ENCODE measurements at regions not wholly inside any gene's neighbourhood (a gene's known extent, or its start where the extent isn't known, plus 50 kb on each side); places are given as distances from the start of the nearest gene placed in this dataset.
A peak's percentile ranks its signal among the peaks of the same experiment; 100 is the strongest.

GRCh38 chr6:14258695-14259593, 141.4 kb downstream of the CD83 start:
- no peak for DNase-seq

- no peak for DNase-seq
Measured at GRCh38 chr6:14259594-14260152, 142.1 kb downstream of the CD83 start.

DNA sequence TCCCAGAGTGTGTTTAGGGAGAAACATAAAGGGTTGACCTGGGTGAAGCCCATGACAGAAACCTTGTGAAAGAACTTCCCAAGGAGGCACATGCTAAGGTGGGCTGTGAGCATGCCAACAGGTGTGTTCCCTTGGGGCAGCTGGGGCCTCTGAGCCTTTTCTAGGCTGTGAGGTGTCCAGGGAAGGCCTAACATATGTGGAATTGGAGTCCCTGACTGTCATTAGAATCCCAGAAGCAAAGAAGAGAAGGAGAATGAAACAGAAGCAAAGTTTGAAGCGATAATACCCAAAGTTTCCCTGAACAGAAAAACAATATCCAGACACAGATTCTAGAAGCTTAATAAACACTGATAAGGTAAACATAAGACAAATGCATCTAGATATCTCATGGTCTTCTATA, 143.3 kb downstream of the CD83 start:
- DNase-seq: no peak

DNA sequence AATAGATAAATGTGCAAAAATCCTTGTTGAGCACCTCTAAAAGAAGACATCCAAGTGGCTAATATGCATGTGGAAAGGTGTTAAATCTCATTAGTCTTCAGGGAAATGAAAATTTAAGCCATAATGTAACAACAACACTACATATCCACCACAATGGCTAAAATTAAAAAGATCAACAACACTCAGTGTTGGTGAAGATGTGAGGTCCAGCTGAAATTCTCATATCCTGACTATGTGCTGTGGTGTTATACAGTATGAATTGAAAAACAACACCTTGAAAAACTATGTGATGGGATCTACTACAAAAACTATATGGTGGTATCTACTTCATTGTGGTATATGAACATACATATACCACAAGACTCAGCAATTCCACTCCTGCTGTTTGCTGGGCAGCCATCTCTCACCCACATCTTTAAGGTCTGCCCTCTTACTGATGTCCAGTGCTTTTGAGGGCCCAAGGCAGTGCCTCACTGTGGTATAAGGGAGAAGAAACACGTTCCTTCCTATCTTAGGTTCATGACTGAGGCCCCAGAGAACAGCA, 146.4 kb downstream of the CD83 start:
- DNase-seq: no peak

- DNase-seq: no peak
Measured at GRCh38 chr6:14265049-14266021, 147.8 kb downstream of the CD83 start.

DNA sequence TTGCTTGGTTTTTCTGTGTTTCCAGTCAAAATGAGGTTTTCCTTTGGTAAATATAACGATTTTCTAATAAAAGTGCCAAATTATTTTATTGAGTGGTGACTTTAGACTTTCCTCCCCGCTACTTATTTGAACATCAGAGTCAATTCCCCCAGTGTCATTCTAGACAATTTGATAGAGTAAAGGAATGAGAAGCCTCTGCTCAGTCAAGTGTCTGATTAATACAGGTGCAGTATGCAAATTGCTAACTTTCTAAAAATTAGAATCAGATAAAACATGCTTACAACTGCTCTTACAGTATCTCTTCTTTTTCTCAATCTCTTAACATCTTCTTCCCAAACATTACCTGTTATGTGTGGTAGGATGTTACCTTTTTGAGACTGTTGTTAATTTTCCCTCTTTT, 148.7 kb downstream of the CD83 start:
- DNase-seq: no peak

GRCh38 chr6:14267885-14268660, 150.5 kb downstream of the CD83 start:
- DNase-seq: no peak

- no peak for DNase-seq
Measured at GRCh38 chr6:14269436-14269835, 151.9 kb downstream of the CD83 start.

GRCh38 chr6:14270142-14270893, 152.7 kb downstream of the CD83 start:
- DNase-seq: no peak

- DNase-seq: peak; percentile 65
Measured at GRCh38 chr6:14270925-14271788, 153.6 kb downstream of the CD83 start.

DNA sequence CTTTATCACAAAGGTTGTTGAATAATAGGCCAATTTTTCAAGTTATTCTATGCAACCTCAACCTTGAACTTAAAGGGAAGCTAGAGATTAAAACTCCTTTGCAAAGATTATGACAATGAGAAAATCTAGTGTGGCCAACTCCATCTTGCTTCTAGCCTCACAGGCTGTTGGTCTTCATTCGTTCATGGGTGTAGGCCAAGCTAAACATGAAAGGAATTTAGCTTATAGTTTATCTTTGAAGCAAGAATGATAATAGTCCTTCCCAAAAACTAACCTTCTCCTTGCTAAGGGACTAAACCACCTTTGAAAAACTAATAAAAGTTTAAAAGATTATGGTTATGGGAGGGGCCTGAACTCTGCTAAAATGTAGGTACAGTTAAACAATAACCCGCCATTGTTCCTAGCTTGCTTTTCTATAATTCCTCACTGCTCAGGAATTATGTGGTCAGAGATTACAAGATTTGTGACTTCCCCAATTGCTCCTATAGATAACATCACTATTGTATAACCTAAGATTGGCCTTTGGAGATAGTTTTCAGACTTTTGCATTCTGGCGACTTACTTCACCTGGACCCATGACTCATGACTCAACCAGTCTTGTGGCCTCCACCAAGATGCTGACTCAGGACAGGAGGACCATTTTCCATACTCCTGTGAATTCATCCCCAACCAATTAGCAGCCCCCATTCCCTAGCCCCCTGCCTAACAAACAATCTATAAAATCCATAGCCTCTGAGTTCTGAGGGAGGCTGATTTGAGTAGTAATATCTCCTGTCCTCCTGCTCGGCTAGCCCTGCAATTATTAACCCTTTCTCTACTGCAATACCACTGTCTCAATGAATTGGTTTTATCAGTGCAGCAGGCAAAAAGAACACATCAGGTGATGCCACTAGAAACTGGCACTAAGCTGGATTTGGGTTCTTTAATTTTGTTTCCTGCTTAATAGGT, 154.5 kb downstream of the CD83 start:
- DNase-seq: no peak

DNA sequence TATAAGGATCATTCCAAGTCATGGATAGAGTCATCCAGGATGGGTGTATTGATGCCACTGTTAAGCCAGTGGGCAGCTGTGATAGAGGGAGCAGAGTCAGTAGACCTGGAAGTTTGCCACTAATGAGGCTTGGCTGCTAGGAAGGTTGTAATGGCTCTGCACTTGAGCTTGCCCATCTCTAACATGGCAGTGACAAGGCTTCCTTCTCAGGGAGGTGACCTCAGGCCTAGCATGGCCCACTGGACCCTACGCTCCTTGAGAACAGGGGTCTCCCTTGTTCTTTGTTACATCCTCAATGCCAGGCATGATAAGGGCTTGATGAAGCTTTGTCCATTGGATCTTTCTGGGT, 155.1 kb downstream of the CD83 start:
- no peak for DNase-seq

DNA sequence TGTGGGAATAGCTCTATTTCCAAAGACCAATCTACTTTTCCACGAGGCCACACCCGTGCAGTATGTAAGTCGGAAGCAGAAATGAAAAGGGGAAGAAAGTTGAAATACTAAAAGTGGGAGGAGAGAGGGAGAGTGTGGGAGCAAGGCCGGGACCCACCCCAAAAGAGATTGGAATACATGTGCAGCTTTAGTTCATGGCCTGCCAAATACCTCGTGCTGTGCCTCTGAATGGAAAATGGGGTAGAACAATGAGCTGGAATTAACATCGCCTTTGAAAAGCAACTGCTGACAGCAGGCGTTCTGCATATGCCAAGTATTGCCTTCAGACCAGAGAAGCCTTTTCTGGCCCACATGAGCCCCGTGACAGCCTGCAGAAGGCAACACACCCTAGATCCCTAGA, 155.6 kb downstream of the CD83 start:
- no peak for DNase-seq

DNA sequence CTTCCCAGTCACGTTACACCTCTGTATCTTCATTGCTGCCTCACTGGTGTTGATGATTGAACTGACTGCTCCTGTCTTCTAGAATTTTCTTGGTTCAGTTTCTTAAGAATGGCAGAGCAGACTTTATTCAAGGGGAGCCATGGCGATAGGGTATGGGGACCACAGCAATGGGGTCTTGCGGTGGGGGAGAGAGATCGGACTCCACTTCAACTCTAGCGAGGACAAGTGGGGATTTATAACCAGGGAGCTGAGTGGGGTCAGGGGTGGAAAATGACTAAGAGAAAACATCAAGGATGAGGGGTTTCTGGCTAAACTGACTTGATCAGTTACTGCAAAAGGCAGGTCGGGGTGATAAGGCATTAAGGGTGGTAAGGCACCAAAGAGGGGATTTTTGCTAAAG, 156.4 kb downstream of the CD83 start:
- no peak for DNase-seq

DNA sequence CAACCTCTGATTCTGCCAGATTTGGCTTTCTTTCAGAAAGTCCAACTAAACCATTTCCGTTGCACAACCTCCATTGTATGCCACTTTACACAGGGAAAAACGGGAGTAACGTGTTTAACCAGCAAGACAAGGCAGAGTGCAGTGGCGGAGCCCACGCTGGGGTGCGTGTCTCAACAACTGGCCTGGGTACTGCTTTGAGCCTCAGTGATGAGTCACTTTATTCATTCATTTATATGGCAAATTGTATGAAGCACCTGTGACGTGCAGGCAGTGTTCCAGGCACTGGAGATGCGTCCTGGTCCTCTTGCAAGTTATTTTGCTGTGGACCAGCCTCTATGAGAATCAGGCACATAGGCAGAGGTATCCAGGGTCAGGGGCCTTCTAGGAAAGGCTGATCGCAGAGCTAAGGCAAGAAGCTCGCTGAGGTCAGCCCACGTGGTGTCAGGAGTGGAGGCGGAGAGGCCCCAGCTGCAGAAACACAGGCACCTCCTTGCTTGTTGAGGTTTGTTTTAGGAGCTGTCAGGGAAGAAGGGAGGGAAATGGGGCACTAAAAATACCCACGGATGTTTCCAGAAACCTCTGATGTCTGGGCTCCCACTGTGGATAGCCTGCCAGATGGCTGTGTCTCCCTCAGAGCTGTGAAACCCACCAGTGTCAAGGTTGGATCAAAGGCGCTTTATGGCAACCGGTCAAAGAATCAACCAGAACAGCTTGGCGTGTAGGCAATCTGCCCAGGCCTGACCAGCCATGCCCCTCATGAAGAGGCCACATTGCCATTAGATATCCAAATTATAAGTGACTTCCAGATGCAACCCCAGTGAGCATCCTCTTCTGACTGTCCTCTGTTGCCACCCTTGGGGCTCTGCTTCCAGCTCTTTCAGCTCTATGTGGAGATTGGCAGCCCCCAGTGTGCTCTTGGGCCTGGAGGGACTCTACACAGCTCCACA, 157.2 kb downstream of the CD83 start:
- no peak for DNase-seq

DNA sequence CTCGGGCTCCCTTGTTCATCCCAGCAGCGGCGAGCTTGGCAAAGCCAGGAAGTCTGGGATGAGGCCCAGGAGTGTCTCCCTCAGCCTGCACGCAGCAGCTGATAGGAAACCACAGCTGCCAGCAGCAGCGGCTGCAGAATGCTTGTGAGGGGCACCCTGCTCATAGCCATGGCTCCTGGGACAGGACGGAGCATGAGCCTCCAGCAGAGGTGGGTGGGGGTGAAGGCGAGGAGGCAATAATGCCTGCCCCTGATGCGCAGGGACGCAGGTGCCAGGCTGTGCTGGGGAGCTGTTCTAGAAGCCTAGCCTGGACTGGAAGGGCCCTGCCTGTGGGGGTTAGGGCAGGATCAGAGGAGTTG, 157.9 kb downstream of the CD83 start:
- no peak for DNase-seq

GRCh38 chr6:14276071-14276470, 158.5 kb downstream of the CD83 start:
- DNase-seq: no peak

DNA sequence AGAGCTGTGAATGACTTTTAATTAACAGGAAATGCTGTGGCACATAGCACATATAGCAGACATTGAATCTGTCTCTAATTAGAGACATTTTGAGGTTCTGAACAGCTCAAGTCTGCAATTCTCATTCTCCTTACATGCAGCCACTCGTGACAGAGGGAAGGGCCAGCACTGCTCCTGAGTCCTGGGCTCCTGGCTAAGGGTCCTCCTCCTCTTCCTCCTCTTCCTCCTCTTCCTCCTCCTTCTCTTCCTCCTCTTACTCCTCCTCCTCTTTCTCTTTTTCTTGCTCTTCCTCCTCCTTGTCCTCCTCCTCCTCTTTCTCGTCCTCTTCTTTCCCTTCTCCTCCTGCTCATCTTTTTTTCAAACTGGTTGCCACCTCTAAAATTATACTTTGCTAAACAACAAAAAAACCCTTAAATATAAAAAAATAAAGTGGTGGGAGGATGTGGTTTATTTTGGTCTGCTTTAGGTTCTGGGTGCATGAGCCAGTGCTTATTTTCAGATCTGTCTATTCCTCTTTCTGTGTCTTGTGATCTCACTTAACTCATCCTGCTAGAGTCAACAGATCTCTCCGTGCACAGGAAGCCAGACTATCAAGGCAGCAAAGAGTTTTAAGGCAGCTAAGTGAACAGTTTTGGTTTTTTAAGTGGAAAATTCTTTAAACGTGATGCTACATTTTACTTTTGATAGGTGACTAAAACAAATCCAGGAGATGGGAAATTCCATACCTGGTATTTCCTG, 159.3 kb downstream of the CD83 start:
- no peak for DNase-seq
